ENCODE measurements at regions not wholly inside any gene's neighbourhood (a gene's known extent, or its start where the extent isn't known, plus 50 kb on each side); places are given as distances from the start of the nearest gene placed in this dataset.

- TF ChIP-seq CTCF (IDR thresholded peaks at IDR 0.05), result no peak
- TF ChIP-seq POLR2A (IDR thresholded peaks at IDR 0.05), result no peak
- TF ChIP-seq POLR2AphosphoS5 (IDR thresholded peaks at IDR 0.05; ENCODE audit: insufficient read depth in 1 of 2, low read depth in 1 of 2), result no peak
These were observed 132.9 kb upstream of the BLID start for GRCh38 chr11:122248939-122249338.

All from vagina (tissue), 2 donors.